GM19468 (cell line): ENCODE measurements at regions not wholly inside any gene's neighbourhood (a gene's known extent, or its start where the extent isn't known, plus 50 kb on each side); places are given as distances from the start of the nearest gene placed in this dataset.
"Not testable (repeated sequence)": the region's sequence is repeated elsewhere in the genome, so short reads cannot be mapped to it uniquely, and the experiment has no call there.

ENCODE experiments used
- ATAC-seq: cut with Tn5 transposase; IDR thresholded peaks from one replicate; pipeline ENCODE4 v1.9.1; 2021; ENCODE audit warnings: mild to moderate bottlenecking, moderate library complexity, moderate number of reproducible peaks; ENCODE audit not compliant: unreplicated experiment; ENCODE audit errors: extremely low read depth

GRCh38 chr14:82011460-82011859 lies 477.8 kb upstream of the SEL1L start:
- no peak for ATAC-seq

- ATAC-seq: no peak
These were observed 495.4 kb upstream of the SEL1L start for GRCh38 chr14:82029038-82029437.

- ATAC-seq: no peak
These were observed 501.7 kb upstream of the SEL1L start for GRCh38 chr14:82035397-82035796.

DNA sequence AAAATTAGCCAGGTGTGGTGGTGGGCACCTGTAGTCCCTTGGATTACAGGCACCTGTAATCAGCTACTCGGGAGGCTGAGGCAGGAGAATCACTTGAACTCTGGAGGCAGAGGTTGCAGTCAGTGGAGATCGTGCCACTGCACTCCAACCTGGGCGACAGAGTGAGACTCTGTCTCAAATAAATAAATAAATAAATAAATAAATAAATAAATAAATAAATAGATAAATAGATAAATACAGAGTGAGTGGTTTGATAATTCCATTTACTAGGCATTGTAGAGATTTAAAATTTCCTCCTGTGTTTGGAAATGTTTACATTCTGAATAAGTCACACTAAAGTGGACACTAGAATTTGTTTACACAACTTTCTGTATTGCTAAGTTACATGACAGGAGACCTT lies 504.4 kb upstream of the SEL1L start:
- ATAC-seq: not testable (repeated sequence)

GRCh38 chr14:82045339-82045738 lies 511.7 kb upstream of the SEL1L start:
- no peak for ATAC-seq

- no peak for ATAC-seq
These were observed 513.0 kb upstream of the SEL1L start for GRCh38 chr14:82046512-82047226.

DNA sequence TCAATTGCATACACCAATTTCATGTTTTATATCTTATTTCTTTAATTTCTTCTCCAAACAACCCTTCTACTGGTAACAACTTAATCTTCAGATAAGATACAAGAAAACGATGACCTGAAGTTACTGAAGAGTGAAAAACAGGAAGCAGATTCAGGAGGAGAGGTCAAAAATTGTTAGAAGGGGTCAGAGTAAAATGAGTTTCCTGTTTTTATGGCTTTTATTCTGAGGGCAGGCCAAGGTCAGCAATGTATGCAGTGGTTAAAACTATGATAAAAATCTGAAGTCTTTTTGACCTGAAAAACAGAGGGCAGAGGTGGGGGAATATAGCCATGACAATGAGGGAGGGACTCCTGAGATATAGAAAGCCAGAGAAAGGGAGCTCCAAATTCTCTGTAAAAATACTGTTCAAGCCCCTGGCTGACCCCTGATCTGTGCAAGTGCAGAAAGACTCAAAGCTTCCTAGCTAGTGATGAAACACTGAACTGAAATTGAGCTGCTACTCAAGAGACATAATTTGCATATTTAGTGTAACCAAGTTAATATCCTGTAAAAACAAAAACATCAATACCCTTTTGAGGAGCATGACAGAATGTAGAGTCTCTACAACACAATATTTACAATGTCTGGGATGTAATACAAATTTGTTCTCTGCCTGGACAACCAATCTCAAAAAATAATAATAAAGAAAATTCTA lies 514.3 kb upstream of the SEL1L start:
- ATAC-seq: no peak

- no peak for ATAC-seq
These were observed 519.1 kb upstream of the SEL1L start for GRCh38 chr14:82052778-82053177.

GRCh38 chr14:82055515-82056115 lies 522.0 kb upstream of the SEL1L start:
- no peak for ATAC-seq

- no peak for ATAC-seq
These were observed 526.6 kb upstream of the SEL1L start for GRCh38 chr14:82060219-82060618.

GRCh38 chr14:82067221-82067875 lies 533.7 kb upstream of the SEL1L start:
- no peak for ATAC-seq

GRCh38 chr14:82070040-82070439 lies 536.4 kb upstream of the SEL1L start:
- no peak for ATAC-seq

DNA sequence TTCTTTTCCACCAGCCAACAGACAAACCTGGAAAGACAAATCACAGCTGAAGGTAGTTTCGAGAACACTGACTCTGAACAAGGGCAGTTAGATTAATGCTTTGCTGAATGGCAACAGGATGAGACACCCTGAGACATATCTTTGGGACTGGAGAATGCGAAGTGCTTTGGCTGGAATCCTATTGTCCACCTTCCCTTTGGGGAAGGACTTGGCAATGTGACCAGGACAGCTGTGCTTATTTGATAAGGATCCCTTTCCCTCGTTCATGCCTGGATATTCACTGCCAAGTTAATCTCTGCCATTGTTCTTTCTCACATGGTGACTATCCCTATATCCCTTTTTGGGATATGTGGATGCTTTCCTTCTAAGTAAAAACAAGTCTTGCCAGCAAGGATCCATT lies 537.1 kb upstream of the SEL1L start:
- no peak for ATAC-seq

DNA sequence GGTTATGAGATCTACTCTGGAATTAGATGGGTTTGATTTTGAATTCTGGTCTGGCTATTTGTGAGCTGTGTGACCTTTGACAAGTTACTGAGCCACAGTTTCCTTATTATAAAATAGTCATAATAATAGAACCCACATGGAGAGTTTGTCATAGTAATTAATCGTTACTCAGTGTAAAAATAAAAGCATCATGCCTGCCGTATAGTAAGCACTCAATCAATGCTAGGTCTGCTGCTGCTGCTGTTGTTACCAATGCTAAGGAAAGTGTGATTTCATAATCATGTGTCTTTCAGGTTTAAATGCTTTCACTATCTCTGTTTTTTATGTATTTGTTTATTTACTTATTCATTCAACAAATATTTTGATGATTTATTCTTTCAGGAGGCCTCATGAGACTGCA lies 539.9 kb upstream of the SEL1L start:
- ATAC-seq: no peak

DNA sequence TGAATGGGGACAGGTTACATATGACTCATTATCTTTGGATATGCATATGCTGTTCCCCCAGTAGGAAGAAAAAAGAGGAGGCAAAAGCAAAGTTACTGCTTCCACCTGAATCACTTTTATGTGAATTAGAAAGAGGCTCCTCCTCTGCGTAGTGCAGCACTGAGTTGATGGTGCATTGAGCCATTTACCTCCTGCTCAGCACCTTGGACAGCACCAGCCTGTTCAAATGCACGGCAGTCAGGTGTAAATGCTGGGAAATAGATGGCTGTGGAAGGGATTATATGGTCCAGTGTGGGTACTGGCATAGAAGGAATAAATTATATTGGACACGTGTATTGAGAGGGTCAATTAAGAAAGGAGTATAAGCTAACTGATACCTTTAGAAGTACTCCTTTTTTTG lies 541.9 kb upstream of the SEL1L start:
- ATAC-seq: no peak

GRCh38 chr14:82079553-82079952 lies 545.9 kb upstream of the SEL1L start:
- ATAC-seq: no peak

DNA sequence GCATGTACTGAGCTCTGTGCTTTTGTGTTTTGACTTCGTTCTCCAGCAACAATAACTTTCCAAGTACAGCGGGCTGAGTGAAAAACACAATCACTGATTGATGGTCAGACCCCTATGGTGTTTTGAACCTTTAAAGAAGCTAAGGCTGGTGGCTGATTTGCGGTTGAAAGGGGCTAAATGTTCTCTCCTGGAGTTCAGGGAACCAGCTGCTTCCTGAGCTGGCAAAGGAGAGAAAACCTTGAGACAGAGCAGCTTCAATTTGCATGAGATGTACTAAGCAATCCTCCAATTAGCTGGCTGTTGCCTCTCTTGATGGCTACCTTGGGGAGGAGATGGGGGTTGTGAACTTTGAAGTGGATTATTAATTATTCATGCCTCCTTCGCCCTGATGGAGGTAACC lies 546.7 kb upstream of the SEL1L start:
- ATAC-seq: no peak

GRCh38 chr14:82084813-82085212 lies 551.2 kb upstream of the SEL1L start:
- ATAC-seq: no peak

- ATAC-seq: no peak
These were observed 557.4 kb upstream of the SEL1L start for GRCh38 chr14:82091097-82091496.

- no peak for ATAC-seq
These were observed 561.2 kb upstream of the SEL1L start for GRCh38 chr14:82094829-82095345.

DNA sequence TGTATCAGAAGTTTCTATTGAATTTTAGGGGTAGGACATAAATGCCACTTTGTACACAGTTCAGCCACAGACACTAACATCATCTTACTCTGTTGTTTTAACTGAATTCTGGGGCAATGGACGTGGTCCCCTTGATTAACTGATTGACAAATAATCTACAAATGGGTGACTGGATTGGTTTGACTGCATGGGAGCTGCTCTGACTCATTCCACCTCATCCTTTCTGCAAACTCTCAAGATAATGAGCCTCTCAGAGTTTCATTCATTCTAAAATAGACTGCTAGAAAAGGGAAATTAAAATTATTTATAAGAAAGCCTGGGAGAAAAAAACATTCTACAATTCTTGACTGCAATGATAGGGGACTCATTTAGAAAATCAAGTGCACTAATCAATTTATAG lies 570.4 kb upstream of the SEL1L start:
- ATAC-seq: no peak
